Hepatocyte (in vitro differentiated cells): ENCODE measurements at regions not wholly inside any gene's neighbourhood (a gene's known extent, or its start where the extent isn't known, plus 50 kb on each side); places are given as distances from the start of the nearest gene placed in this dataset.

Experiments used
- DNase-seq: peaks from one replicate; pipeline ENCODE4 v3.0.0-alpha.2; 2016; ENCODE audit warnings: low spot score
- H2AFZ ChIP-seq: fragments of 200-600 bp; sonication (generic); 2 replicates; pipeline ENCODE4 v1.6.0; 2016; ENCODE audit warnings: antibody characterized with exemption, mild to moderate bottlenecking
- H3K27ac ChIP-seq: fragments of 200-600 bp; sonication (generic); 2 replicates; pipeline ENCODE4 v1.5.1; 2016; ENCODE audit warnings: mild to moderate bottlenecking
- H3K27me3 ChIP-seq: fragments of 200-600 bp; sonication (generic); 2 replicates; pipeline ENCODE4 v1.6.1; 2016
- H3K36me3 ChIP-seq: fragments of 200-600 bp; sonication (generic); replicated peaks from 2 replicates; pipeline ENCODE4 v1.5.1; 2016; ENCODE audit warnings: low read depth; ENCODE audit not compliant: insufficient read depth
- H3K4me1 ChIP-seq: fragments of 200-600 bp; sonication (generic); 2 replicates; pipeline ENCODE4 v1.5.1; 2016; ENCODE audit warnings: mild to moderate bottlenecking, moderate library complexity; ENCODE audit not compliant: insufficient read depth
- H3K4me2 ChIP-seq: fragments of 200-600 bp; sonication (generic); 2 replicates; pipeline ENCODE4 v1.6.0; 2016
- H3K4me3 ChIP-seq: fragments of 200-600 bp; sonication (generic); 2 replicates; pipeline ENCODE4 v1.5.1; 2016; ENCODE audit warnings: mild to moderate bottlenecking
- H3K79me2 ChIP-seq: fragments of 200-600 bp; sonication (generic); 2 replicates; pipeline ENCODE4 v1.6.0; 2017; ENCODE audit warnings: mild to moderate bottlenecking
- H3K9me2 ChIP-seq: fragments of 200-600 bp; sonication (generic); replicated peaks from 2 replicates; pipeline ENCODE4 v1.6.0; 2017; ENCODE audit warnings: mild to moderate bottlenecking; ENCODE audit not compliant: insufficient read depth
- H3K9me3 ChIP-seq: fragments of 200-600 bp; sonication (generic); 2 replicates; pipeline ENCODE4 v1.5.1; 2016; ENCODE audit warnings: low read depth, mild to moderate bottlenecking
- H4K20me1 ChIP-seq: fragments of 200-600 bp; sonication (generic); 2 replicates; pipeline ENCODE4 v1.6.0; 2016; ENCODE audit warnings: mild to moderate bottlenecking; ENCODE audit not compliant: insufficient read depth, poor library complexity, severe bottlenecking
- CTCF ChIP-seq: fragments of 200-600 bp; sonication (generic); IDR thresholded peaks from 2 replicates; pipeline ENCODE4 v1.5.1; 2016; ENCODE audit warnings: antibody characterized with exemption, mild to moderate bottlenecking; ENCODE audit not compliant: poor library complexity
- EZH2 ChIP-seq: fragments of 200-600 bp; sonication (generic); IDR thresholded peaks from 2 replicates; pipeline ENCODE4 v1.6.1; 2016; ENCODE audit warnings: antibody characterized with exemption, mild to moderate bottlenecking, borderline replicate concordance
- EZH2phosphoT487 ChIP-seq: fragments of 200-600 bp; sonication (generic); IDR thresholded peaks from one replicate; pipeline ENCODE4 v1.6.1; 2018; ENCODE audit warnings: antibody characterized with exemption, mild to moderate bottlenecking, low read depth, moderate library complexity; ENCODE audit not compliant: unreplicated experiment, severe bottlenecking
- WGBS: methylation state at CpG from one replicate; pipeline ENCODE4 v1.1.6; 2016; ENCODE audit warnings: low lambda C conversion rate; ENCODE audit errors: missing lambda C conversion rate; 5-methylcytosine and 5-hydroxymethylcytosine counted together

GRCh38 chr10:94062611-94063010, 68.9 kb downstream of the PLCE1 start:
- Histone ChIP-seq H3K9me2 (no peaks in the 10 kb centered on the region), H3K79me2 (peaks cover 18% of the 10 kb centered on the region), H2AFZ (no peak overlapping the region), H3K27ac (no peak overlapping the region), H3K27me3 (no peaks in the 10 kb centered on the region), H4K20me1 (no peaks in the 10 kb centered on the region), H3K36me3 (no peaks in the 10 kb centered on the region), H3K9me3 (no peaks in the 10 kb centered on the region), H3K4me3 (no peak overlapping the region), H3K4me2 (no peak overlapping the region), H3K4me1 (peaks cover 8% of the 10 kb centered on the region)
- TF ChIP-seq CTCF, result no peak
- DNase-seq, result no peak
- WGBS, result 97% methylated on average over 2 of the region's 2 CpGs

- peaks cover 8% of the 10 kb centered on the region for H3K4me1 ChIP-seq
Measured at GRCh38 chr10:94065362-94065761, 71.6 kb downstream of the PLCE1 start.

GRCh38 chr10:94065787-94066186, 72.1 kb downstream of the PLCE1 start:
- TF ChIP-seq CTCF, result no peak
- no peak for TF ChIP-seq EZH2phosphoT487
- TF ChIP-seq EZH2, result no peak
- no peak for DNase-seq
- no peak overlapping the region for H3K4me3 ChIP-seq

More at GRCh38 chr10:94065362-94065761, 71.6 kb downstream of the PLCE1 start:
- WGBS, result 52% methylated on average over 3 of the region's 3 CpGs
- Histone ChIP-seq H3K27me3 (no peaks in the 10 kb centered on the region), H3K27ac (peak overlapping the region; percentile 72), H2AFZ (no peak overlapping the region), H3K4me2 (no peak overlapping the region), H3K4me3 (no peak overlapping the region), H3K36me3 (no peaks in the 10 kb centered on the region), H3K9me2 (no peaks in the 10 kb centered on the region), H4K20me1 (no peaks in the 10 kb centered on the region), H3K79me2 (peaks cover 11% of the 10 kb centered on the region), H3K9me3 (no peaks in the 10 kb centered on the region)
- peak; percentile 30 for DNase-seq
- TF ChIP-seq CTCF (no peak), EZH2phosphoT487 (no peak), EZH2 (no peak)

GRCh38 chr10:94066411-94066810, 72.7 kb downstream of the PLCE1 start:
- Histone ChIP-seq H3K9me2 (no peaks in the 10 kb centered on the region), H4K20me1 (no peaks in the 10 kb centered on the region), H3K4me1 (peaks cover 8% of the 10 kb centered on the region), H2AFZ (no peak overlapping the region), H3K79me2 (peaks cover 9% of the 10 kb centered on the region), H3K27ac (no peak overlapping the region), H3K27me3 (no peaks in the 10 kb centered on the region), H3K9me3 (no peaks in the 10 kb centered on the region), H3K36me3 (no peaks in the 10 kb centered on the region), H3K4me2 (no peak overlapping the region), H3K4me3 (no peak overlapping the region)
- 35% methylated on average over 6 of the region's 6 CpGs for WGBS
- TF ChIP-seq CTCF, result no peak
- TF ChIP-seq EZH2phosphoT487, result no peak
- TF ChIP-seq EZH2, result no peak
- peak; percentile 74 for DNase-seq

More at GRCh38 chr10:94065787-94066186, 72.1 kb downstream of the PLCE1 start:
- no peaks in the 10 kb centered on the region for H3K27me3 ChIP-seq
- H4K20me1 ChIP-seq, result no peaks in the 10 kb centered on the region
- no peaks in the 10 kb centered on the region for H3K36me3 ChIP-seq
- no peaks in the 10 kb centered on the region for H3K9me3 ChIP-seq
- H3K27ac ChIP-seq, result peak overlapping the region; percentile 3
- peaks cover 8% of the 10 kb centered on the region for H3K4me1 ChIP-seq
- no peaks in the 10 kb centered on the region for H3K9me2 ChIP-seq
- no peak overlapping the region for H3K4me2 ChIP-seq
- H3K79me2 ChIP-seq, result peaks cover 9% of the 10 kb centered on the region
- H2AFZ ChIP-seq, result no peak overlapping the region
